ENCODE measurements at regions not wholly inside any gene's neighbourhood (a gene's known extent, or its start where the extent isn't known, plus 50 kb on each side); places are given as distances from the start of the nearest gene placed in this dataset.
"Not testable (repeated sequence)": the region's sequence is repeated elsewhere in the genome, so short reads cannot be mapped to it uniquely, and the experiment has no call there.

- no peak for DNase-seq
These were observed 150.0 kb upstream of the APP start for GRCh38 chr21:26320596-26320995.

- no peak for DNase-seq
These were observed 137.1 kb upstream of the APP start for GRCh38 chr21:26307640-26308039.

GRCh38 chr21:26297851-26298250, 127.3 kb upstream of the APP start:
- DNase-seq, result no peak

GRCh38 chr21:26293141-26293946, 122.8 kb upstream of the APP start:
- no peak for DNase-seq

GRCh38 chr21:26288026-26288425, 117.5 kb upstream of the APP start:
- no peak for DNase-seq

- no peak for DNase-seq
These were observed 114.0 kb upstream of the APP start for GRCh38 chr21:26284531-26284930.

- no peak for DNase-seq
These were observed 111.5 kb upstream of the APP start for GRCh38 chr21:26282058-26282457.

GRCh38 chr21:26281506-26281905, 110.9 kb upstream of the APP start:
- no peak for DNase-seq

GRCh38 chr21:26280775-26281174, 110.2 kb upstream of the APP start:
- DNase-seq, result no peak

- no peak for DNase-seq
These were observed 109.6 kb upstream of the APP start for GRCh38 chr21:26280148-26280547.

GRCh38 chr21:26275801-26276200, 105.2 kb upstream of the APP start:
- DNase-seq, result no peak

GRCh38 chr21:26273686-26274313, 103.2 kb upstream of the APP start:
- DNase-seq, result no peak

- DNase-seq, result no peak
These were observed 96.8 kb upstream of the APP start for GRCh38 chr21:26267389-26267788.

- no peak for DNase-seq
These were observed 75.5 kb upstream of the APP start for GRCh38 chr21:26246073-26246472.

- no peak for DNase-seq
These were observed 74.9 kb upstream of the APP start for GRCh38 chr21:26245428-26245827.

- no peak for DNase-seq
These were observed 68.1 kb upstream of the APP start for GRCh38 chr21:26238646-26239045.

GRCh38 chr21:26236281-26236680, 65.7 kb upstream of the APP start:
- no peak for DNase-seq

- DNase-seq, result not testable (repeated sequence)
These were observed 62.7 kb upstream of the APP start for GRCh38 chr21:26233297-26233696.

GRCh38 chr21:26232491-26232890, 61.9 kb upstream of the APP start:
- DNase-seq, result not testable (repeated sequence)

GRCh38 chr21:26227130-26227529, 56.6 kb upstream of the APP start:
- no peak for DNase-seq

- no peak for DNase-seq
These were observed 56.2 kb upstream of the APP start for GRCh38 chr21:26226724-26227123.

- DNase-seq, result no peak
These were observed 54.5 kb upstream of the APP start for GRCh38 chr21:26225046-26225445.

GRCh38 chr21:26224366-26224765, 53.8 kb upstream of the APP start:
- no peak for DNase-seq
